GM19328 (cell line): ENCODE measurements at regions not wholly inside any gene's neighbourhood (a gene's known extent, or its start where the extent isn't known, plus 50 kb on each side); places are given as distances from the start of the nearest gene placed in this dataset.
A peak's percentile ranks its signal among the peaks of the same experiment; 100 is the strongest.
"Not testable (repeated sequence)": the region's sequence is repeated elsewhere in the genome, so short reads cannot be mapped to it uniquely, and the experiment has no call there.

Source experiments
- ATAC-seq: cut with Tn5 transposase; IDR thresholded peaks from one replicate; pipeline ENCODE4 v1.9.1; 2021; ENCODE audit warnings: mild to moderate bottlenecking, moderate library complexity; ENCODE audit not compliant: unreplicated experiment

- ATAC-seq: no peak
These were observed 539.6 kb downstream of the SATB2 start for GRCh38 chr2:198917926-198918720.

- no peak for ATAC-seq
These were observed 540.5 kb downstream of the SATB2 start for GRCh38 chr2:198917275-198917674.

GRCh38 chr2:198916548-198917080 is 541.1 kb downstream of the SATB2 start:
- ATAC-seq: no peak

DNA sequence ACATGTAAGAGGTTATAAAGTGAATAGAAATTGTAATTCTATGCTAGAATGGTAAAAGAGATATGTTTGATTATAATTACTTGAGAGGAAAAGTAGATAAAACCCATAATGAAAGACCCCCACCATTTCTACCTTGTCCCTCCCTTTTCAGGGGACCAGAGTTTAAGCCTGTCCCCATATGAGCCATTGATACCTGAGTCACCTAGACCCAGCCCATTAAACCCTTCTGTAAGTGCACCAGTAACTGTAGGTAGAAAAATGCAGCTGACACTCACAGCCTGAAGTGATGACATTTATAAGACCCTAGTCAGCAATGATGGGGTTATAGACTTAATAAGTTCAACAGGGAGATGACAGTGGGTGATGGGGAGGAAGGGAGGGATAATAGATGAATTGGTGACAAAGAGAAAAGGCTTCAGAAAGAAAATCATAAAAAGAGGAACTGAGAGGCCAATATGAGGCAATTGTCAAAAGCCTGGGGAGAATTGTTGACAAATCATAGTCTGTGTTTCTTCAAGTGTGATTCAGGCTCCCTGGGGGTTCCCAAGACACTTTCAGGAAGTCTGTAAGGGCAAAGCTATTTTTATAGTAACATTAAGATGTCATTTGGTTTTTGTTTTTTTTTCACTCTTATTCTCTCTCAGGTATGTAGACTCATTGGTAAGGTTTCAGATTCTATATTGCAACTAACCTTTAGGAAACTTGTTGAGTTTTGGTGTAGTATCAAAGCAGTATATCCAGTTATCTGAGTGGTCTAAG is 544.2 kb downstream of the SATB2 start:
- ATAC-seq: peak; percentile 96

- no peak for ATAC-seq
These were observed 548.0 kb downstream of the SATB2 start for GRCh38 chr2:198909525-198910267.

GRCh38 chr2:198905881-198906612 is 551.7 kb downstream of the SATB2 start:
- ATAC-seq: peak; percentile 82

DNA sequence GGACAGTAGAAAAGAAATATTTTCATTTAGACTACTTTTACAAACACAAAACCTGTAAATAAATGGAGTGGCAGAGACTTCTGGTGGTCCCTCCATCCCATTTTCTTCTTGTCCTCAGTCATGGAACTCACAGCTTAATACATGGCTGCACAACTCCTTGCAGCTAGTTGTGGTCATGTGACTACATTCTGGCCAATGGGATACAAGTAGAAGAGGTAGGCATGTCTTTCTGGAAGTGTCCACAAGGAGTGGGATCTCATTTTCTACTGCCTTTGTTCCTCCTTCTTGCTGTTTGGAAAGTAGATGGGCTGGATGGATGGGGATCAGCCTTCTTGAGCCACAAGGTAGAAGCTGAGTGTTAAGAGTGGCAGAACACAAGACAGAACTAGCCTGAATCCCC is 555.8 kb downstream of the SATB2 start:
- ATAC-seq: no peak

DNA sequence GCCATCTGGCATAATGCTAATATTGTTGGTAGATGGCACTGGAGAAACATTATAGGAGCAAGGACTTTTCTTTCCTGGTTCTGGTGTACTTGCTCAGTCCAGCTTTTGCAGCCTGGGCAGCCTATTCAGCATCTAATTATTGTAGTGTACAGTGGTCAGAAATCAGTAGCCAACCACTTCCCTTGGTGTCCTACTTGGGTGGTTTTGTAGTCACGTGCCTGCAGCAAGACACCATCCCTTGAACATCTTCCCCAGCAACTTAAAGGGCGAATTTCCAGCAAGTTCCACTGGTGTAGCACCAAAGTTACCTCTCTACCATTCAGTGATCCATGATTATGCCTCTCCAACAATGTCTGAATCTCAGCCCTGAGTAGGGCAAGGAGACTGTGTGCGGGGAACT is 557.6 kb downstream of the SATB2 start:
- no peak for ATAC-seq

DNA sequence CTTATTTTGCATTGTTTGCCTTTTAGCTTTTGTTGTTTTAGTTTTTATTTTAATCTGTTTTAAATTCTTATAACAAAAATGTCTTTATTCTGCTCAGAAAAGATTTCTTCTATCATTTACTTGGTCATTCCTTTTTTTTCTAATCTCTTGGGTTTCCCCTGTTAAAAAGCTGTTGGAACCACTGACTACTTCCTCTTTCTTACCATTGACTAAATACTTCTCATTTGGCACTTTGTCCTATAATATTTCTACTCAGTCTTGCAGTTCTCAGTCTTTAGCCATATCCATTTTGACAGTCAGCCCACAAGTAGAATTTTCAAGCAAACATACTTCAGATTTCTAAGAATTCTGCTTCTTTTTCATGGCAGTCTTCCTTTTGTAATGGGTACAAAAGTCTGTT is 567.2 kb downstream of the SATB2 start:
- ATAC-seq: peak; percentile 58

GRCh38 chr2:198883604-198884003 is 574.1 kb downstream of the SATB2 start:
- ATAC-seq: no peak

- ATAC-seq: no peak
These were observed 576.8 kb downstream of the SATB2 start for GRCh38 chr2:198880986-198881385.

DNA sequence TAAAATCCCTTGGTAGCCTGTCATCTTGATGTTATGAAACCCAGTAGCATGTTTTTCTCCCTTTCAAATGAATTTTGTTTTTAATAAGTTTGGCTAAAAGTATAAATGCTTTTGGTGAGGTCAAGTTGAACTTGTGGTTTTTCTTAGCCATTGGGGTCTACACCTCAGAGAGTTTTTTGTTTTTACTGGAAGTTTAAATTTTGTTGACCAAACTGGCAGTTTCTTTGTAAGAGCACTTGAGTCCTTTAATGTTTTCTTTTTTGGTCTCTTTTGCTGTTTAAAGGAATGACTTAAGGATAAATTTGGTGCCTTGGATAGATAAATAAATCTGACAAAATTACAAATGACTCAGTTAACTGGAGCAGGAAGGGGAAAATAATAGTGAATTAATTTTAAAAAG is 577.3 kb downstream of the SATB2 start:
- ATAC-seq: no peak

DNA sequence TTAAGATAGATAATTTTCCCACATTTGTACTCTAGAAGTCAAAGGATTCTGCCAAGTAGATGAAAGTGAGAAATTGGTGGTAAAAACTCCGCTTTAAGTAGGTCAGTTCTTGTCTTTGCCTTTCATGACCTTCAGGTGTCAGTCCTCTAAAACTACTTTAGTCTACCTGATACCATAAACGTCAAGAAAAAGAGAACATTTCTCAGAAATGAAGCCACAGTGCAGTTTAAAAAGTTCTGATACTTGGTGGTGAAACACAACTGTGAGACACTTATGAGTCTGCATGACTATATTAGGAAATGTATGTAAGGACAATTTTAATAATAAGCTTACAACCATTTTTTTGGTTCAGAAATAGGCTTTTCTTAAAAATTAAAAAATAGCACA is 583.3 kb downstream of the SATB2 start:
- ATAC-seq: no peak

GRCh38 chr2:198873503-198874471 is 584.0 kb downstream of the SATB2 start:
- no peak for ATAC-seq

- ATAC-seq: no peak
These were observed 594.1 kb downstream of the SATB2 start for GRCh38 chr2:198863655-198864054.

DNA sequence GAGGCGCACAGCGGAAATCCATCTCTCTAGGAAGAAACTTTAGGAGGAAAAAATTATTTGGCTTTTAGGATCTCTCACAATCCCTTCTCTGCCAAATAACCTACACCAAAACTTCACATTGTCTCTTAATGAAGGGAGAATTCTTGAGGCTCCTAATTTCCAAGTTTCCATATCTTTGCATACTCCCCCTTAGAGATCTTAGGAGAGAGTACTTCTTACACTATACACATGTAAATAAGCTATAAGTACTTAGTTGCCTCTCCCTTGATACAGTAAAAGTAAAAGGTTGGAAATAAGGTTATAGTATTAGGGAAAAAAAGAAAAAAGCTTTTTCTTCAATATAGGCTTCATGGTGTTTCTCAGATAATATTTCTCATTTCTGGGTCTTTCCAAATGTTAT is 596.7 kb downstream of the SATB2 start:
- ATAC-seq: no peak

DNA sequence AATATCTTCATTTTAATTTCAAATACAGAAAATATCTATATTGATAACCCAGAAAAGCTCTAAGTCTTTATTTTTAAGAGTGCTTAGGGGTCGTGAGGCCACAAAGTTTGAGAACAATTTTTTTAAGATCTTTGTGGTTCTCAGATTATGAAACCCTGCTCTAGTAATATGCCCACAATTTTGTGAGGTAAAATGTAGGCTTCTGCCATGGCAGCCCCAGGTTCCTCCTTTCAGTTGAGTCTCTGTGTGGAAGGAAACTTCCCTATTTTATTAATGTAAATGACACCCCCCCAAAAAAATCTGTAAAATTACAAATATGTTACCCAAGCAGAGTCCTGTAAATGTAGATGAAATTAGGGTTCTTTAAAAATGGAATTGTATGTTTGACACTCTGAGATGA is 600.5 kb downstream of the SATB2 start:
- no peak for ATAC-seq

DNA sequence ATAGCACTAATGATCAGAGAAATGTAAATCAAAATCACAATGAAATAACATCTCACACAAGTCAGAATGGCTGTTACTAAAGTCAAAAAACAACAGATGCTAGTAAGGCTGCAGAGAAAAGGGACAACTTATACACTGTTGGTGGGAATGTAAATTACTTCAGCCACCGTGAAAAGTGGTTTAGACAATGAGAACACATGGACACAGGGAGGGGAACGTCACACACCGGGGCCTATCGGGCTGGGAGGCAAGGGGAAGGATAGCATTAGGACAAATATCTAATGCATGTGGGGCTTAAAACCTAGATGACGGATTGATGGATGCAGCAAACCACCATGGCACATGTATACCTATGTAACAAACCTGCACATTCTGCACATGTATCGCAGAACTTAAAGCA is 602.0 kb downstream of the SATB2 start:
- ATAC-seq: not testable (repeated sequence)

DNA sequence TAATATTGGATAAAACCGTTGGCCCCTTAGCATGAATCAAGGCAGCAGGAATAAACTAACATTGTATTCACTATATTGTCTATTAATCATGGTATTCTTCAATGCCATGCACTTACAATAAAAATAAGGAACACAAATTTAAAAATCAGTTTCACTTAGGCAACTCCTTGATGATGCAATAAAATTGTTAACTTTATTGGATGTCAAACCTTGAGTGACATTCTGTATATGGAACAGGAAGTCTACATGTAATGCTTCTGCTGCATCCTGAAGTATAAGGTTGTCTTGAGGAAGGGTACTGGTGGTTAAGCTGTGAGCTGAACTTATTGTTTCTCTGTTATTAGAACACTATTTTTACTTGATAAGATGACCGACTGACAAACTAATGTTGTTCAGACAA is 605.5 kb downstream of the SATB2 start:
- ATAC-seq: no peak

DNA sequence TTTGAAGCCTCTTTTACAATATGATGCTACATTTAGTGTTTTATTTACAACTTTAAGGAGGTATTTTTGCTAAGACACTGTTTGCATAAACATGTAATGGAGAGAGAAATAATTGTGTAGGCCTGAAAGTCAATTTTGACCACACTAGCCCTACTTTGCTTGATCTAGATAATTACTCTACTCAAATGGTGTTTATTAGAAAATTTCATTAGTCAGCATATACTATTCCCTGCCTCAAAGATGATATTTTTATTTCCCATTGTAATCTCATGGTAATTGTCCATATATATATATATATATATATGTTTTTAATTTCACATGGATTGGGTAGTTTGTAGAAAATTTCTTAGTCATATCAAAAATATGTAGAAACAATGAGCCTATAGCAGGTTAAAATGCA is 632.2 kb downstream of the SATB2 start:
- ATAC-seq: no peak
